Ishikawa (cell line): ENCODE measurements at regions not wholly inside any gene's neighbourhood (a gene's known extent, or its start where the extent isn't known, plus 50 kb on each side); places are given as distances from the start of the nearest gene placed in this dataset.

Experiments
- CEBPB ChIP-seq: IDR thresholded peaks from 2 replicates; pipeline ENCODE4 v1.6.1; 2012
- CREB1 ChIP-seq: IDR thresholded peaks from 2 replicates; pipeline ENCODE4 v1.6.1; 2012; ENCODE audit warnings: low read depth
- EGR1 ChIP-seq: IDR thresholded peaks from 2 replicates; pipeline ENCODE4 v1.6.1; 2012
- EP300 ChIP-seq: IDR thresholded peaks from 2 replicates; pipeline ENCODE4 v1.6.1; 2012; ENCODE audit warnings: borderline replicate concordance
- FOXM1 ChIP-seq: IDR thresholded peaks from 2 replicates; pipeline ENCODE4 v1.6.1; 2012; ENCODE audit warnings: low read depth, borderline replicate concordance
- MAX ChIP-seq: IDR thresholded peaks from 2 replicates; pipeline ENCODE4 v1.6.1; 2012
- NFIC ChIP-seq: IDR thresholded peaks from 2 replicates; pipeline ENCODE4 v1.6.1; 2012
- RAD21 ChIP-seq: IDR thresholded peaks from 2 replicates; pipeline ENCODE4 v1.6.1; 2012; ENCODE audit warnings: low read depth
- TAF1 ChIP-seq: IDR thresholded peaks from 2 replicates; pipeline ENCODE4 v1.6.1; 2012; ENCODE audit warnings: low read depth, mild to moderate bottlenecking
- TCF12 ChIP-seq: IDR thresholded peaks from 2 replicates; pipeline ENCODE4 v1.6.1; 2012; ENCODE audit warnings: low read depth
- TEAD4 ChIP-seq: IDR thresholded peaks from 2 replicates; pipeline ENCODE4 v1.6.1; 2012
- YY1 ChIP-seq: IDR thresholded peaks from 2 replicates; pipeline ENCODE4 v1.6.1; 2012; ENCODE audit warnings: low read depth
- ZBTB7A ChIP-seq: IDR thresholded peaks from 2 replicates; pipeline ENCODE4 v1.6.1; 2012; ENCODE audit warnings: low read depth
- TF ChIP-seq, protein P1 (sequence below): IDR thresholded peaks from 2 replicates; pipeline ENCODE4 v1.6.1; 2012
- TF ChIP-seq, protein P2 (sequence below): IDR thresholded peaks from 2 replicates; pipeline ENCODE4 v1.6.1; 2012; ENCODE audit warnings: low read depth, mild to moderate bottlenecking

GRCh38 chr2:217064234-217065011 is 204.6 kb upstream of the TNP1 start:
- TF ChIP-seq TCF12: no peak
- TF ChIP-seq RAD21: no peak
- TF ChIP-seq CREB1: no peak
- TF ChIP-seq, protein P1, sequence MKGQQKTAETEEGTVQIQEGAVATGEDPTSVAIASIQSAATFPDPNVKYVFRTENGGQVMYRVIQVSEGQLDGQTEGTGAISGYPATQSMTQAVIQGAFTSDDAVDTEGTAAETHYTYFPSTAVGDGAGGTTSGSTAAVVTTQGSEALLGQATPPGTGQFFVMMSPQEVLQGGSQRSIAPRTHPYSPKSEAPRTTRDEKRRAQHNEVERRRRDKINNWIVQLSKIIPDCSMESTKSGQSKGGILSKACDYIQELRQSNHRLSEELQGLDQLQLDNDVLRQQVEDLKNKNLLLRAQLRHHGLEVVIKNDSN: no peak
- TF ChIP-seq YY1: no peak
- TF ChIP-seq, protein P2, sequence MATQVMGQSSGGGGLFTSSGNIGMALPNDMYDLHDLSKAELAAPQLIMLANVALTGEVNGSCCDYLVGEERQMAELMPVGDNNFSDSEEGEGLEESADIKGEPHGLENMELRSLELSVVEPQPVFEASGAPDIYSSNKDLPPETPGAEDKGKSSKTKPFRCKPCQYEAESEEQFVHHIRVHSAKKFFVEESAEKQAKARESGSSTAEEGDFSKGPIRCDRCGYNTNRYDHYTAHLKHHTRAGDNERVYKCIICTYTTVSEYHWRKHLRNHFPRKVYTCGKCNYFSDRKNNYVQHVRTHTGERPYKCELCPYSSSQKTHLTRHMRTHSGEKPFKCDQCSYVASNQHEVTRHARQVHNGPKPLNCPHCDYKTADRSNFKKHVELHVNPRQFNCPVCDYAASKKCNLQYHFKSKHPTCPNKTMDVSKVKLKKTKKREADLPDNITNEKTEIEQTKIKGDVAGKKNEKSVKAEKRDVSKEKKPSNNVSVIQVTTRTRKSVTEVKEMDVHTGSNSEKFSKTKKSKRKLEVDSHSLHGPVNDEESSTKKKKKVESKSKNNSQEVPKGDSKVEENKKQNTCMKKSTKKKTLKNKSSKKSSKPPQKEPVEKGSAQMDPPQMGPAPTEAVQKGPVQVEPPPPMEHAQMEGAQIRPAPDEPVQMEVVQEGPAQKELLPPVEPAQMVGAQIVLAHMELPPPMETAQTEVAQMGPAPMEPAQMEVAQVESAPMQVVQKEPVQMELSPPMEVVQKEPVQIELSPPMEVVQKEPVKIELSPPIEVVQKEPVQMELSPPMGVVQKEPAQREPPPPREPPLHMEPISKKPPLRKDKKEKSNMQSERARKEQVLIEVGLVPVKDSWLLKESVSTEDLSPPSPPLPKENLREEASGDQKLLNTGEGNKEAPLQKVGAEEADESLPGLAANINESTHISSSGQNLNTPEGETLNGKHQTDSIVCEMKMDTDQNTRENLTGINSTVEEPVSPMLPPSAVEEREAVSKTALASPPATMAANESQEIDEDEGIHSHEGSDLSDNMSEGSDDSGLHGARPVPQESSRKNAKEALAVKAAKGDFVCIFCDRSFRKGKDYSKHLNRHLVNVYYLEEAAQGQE: no peak
- no peak for TF ChIP-seq ZBTB7A
- no peak for TF ChIP-seq NFIC
- no peak for TF ChIP-seq CEBPB
- TF ChIP-seq MAX: no peak
- no peak for TF ChIP-seq FOXM1
- TF ChIP-seq EP300: no peak
- no peak for TF ChIP-seq EGR1
- TF ChIP-seq TEAD4: no peak
- TF ChIP-seq TAF1: no peak

DNA sequence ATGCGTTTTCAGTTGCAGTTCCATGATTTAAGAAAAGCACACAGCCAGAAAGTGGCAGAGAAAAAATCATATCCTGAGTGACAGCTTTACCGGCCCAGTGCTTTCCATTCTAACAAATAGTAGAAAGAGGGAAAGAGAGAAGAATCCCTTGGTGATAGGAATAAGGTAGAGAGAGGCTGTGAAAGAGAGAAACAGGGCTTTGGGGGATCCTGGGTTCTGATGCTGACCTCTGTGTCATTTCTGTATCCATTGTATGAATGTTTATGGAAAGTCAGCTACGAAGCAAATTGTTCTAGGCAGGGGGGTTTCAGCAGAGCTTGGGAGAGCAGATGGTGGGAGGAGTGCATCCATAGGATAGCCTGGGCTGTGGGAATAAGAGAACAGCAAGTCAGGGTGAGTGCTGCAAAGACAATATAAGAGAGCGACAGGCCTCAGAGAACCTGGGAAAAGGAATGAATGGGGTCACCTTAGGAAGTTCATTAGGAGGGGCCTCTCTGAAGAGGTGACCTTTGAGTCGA is 203.4 kb upstream of the TNP1 start:
- TF ChIP-seq, protein P2: no peak
- TF ChIP-seq TCF12: no peak
- TF ChIP-seq MAX: no peak
- TF ChIP-seq CEBPB: no peak
- no peak for TF ChIP-seq RAD21
- TF ChIP-seq YY1: no peak

- TF ChIP-seq TEAD4 (no peak), RAD21 (no peak), MAX (no peak), FOXM1 (no peak), EGR1 (no peak), TAF1 (no peak), EP300 (no peak), TCF12 (no peak), CEBPB (no peak), CREB1 (no peak), ZBTB7A (no peak), YY1 (no peak)
- TF ChIP-seq, protein P1: no peak
- TF ChIP-seq, protein P2: no peak
Observed at GRCh38 chr2:217062768-217063167, 202.9 kb upstream of the TNP1 start.

DNA sequence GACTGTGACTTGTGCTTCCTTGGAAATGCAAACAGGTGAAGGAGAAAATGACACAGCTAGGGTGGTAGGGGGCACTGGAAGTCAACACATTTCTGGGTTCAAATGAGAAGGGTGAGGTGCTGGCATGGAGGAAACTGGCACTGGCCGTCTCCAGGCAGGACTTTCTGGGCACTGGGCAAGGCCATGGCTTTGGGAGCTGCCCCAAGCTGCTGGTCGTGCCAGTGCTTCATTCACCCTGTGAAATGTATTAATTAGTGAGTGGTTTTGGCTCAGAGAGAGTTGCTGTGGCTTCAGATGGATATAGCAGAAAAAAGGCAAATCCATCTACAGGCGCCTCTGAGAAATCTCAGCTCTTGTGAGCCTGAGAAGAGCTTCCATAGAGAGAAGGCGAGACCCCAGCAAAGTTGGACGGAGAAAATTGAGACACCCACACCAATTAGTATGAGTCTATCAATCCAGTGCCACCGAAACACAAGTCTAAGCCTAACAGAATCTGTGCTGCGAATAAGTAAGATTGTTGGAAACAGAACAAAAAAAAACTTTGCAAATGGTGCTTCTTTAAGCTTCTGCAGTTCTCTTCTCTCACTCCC is 202.1 kb upstream of the TNP1 start:
- TF ChIP-seq, protein P2: no peak
- TF ChIP-seq YY1 (no peak), CEBPB (no peak), TEAD4 (no peak), CREB1 (no peak), TCF12 (no peak), EP300 (no peak)
- TF ChIP-seq, protein P1: no peak
